GM23338 (cell line): ENCODE measurements at regions not wholly inside any gene's neighbourhood (a gene's known extent, or its start where the extent isn't known, plus 50 kb on each side); places are given as distances from the start of the nearest gene placed in this dataset.

ENCODE experiments used
- ATAC-seq: fragments of 200-7000 bp; cut with Tn5 transposase; 3 replicates; pipeline ENCODE4 v1.9.1; 2020
- DNase-seq: peaks from one replicate; pipeline ENCODE4 v3.0.0-alpha.2; 2015; ENCODE audit warnings: low spot score
- H2AFZ ChIP-seq: fragments of 200-600 bp; sonication (generic); 2 replicates; pipeline ENCODE4 v1.8.0; 2016; ENCODE audit warnings: antibody characterized with exemption, mild to moderate bottlenecking, moderate library complexity
- H3F3A ChIP-seq: fragments of 200-600 bp; sonication (generic); replicated peaks from 2 replicates; pipeline ENCODE4 v1.8.0; 2017; ENCODE audit warnings: antibody characterized with exemption, mixed run types, low read depth
- H3K27ac ChIP-seq: fragments of 200-600 bp; sonication (generic); 2 replicates; pipeline ENCODE4 v1.6.1; 2016; ENCODE audit warnings: low read depth
- H3K27me3 ChIP-seq: fragments of 200-600 bp; sonication (generic); 2 replicates; pipeline ENCODE4 v1.8.0; 2016; ENCODE audit warnings: mild to moderate bottlenecking, mixed run types, moderate library complexity; ENCODE audit not compliant: insufficient read depth
- H3K36me3 ChIP-seq: fragments of 200-600 bp; sonication (generic); 2 replicates; pipeline ENCODE4 v1.8.0; 2016; ENCODE audit warnings: mild to moderate bottlenecking; ENCODE audit not compliant: insufficient read depth
- H3K4me1 ChIP-seq: fragments of 200-600 bp; sonication (generic); 2 replicates; pipeline ENCODE4 v1.8.0; 2016; ENCODE audit warnings: mild to moderate bottlenecking, moderate library complexity; ENCODE audit not compliant: insufficient read depth
- H3K4me2 ChIP-seq: fragments of 200-600 bp; sonication (generic); 2 replicates; pipeline ENCODE4 v1.7.1; 2017; ENCODE audit warnings: mixed run types
- H3K4me3 ChIP-seq: fragments of 200-600 bp; sonication (generic); 2 replicates; pipeline ENCODE4 v1.6.1; 2016; ENCODE audit warnings: mixed run types
- H3K79me2 ChIP-seq: fragments of 200-600 bp; sonication (generic); replicated peaks from 2 replicates; pipeline ENCODE4 v1.8.0; 2017; ENCODE audit warnings: mild to moderate bottlenecking; ENCODE audit not compliant: insufficient read depth
- H3K9me2 ChIP-seq: fragments of 200-600 bp; sonication (generic); 2 replicates; pipeline ENCODE4 v1.8.0; 2017; ENCODE audit not compliant: insufficient read depth
- H4K20me1 ChIP-seq: fragments of 200-600 bp; sonication (generic); replicated peaks from 2 replicates; pipeline ENCODE4 v1.8.0; 2017; ENCODE audit warnings: mild to moderate bottlenecking; ENCODE audit not compliant: insufficient read depth
- H3K27ac Mint-ChIP-seq: 2 replicates; pipeline ENCODE4 v1.8.0; 2020; ENCODE audit warnings: inconsistent platforms, mild to moderate bottlenecking, moderate library complexity, mixed read lengths
- H3K27me3 Mint-ChIP-seq: 3 replicates; pipeline ENCODE4 v1.8.0; 2022; ENCODE audit warnings: low read depth, mild to moderate bottlenecking, moderate library complexity, mixed read lengths, inconsistent platforms; ENCODE audit not compliant: insufficient read depth, poor library complexity
- H3K36me3 Mint-ChIP-seq: 3 replicates; pipeline ENCODE4 v1.8.0; 2021; ENCODE audit warnings: low read depth, mild to moderate bottlenecking, inconsistent platforms, moderate library complexity, mixed read lengths
- H3K4me1 Mint-ChIP-seq: 3 replicates; pipeline ENCODE4 v1.8.0; 2020; ENCODE audit warnings: mild to moderate bottlenecking, inconsistent platforms, mixed read lengths
- H3K4me3 Mint-ChIP-seq: 3 replicates; pipeline ENCODE4 v1.8.0; 2021; ENCODE audit warnings: moderate library complexity, mild to moderate bottlenecking, inconsistent platforms, mixed read lengths
- H3K9me3 Mint-ChIP-seq: 3 replicates; pipeline ENCODE4 v1.8.0; 2020; ENCODE audit warnings: moderate library complexity, mild to moderate bottlenecking, inconsistent platforms, mixed read lengths
- CREB1 ChIP-seq: fragments of 250-450 bp; sonication (Bioruptor Pico); IDR thresholded peaks from 2 replicates; pipeline ENCODE4 v1.5.0; 2020; ENCODE audit warnings: low read depth, mild to moderate bottlenecking, moderate library complexity
- ETS1 ChIP-seq: IDR thresholded peaks from 2 replicates; pipeline ENCODE4 v1.6.1; 2016; ENCODE audit warnings: antibody characterized with exemption
- EZH2 ChIP-seq: fragments of 200-600 bp; sonication (generic); IDR thresholded peaks from one replicate; pipeline ENCODE4 v1.8.0; 2017; ENCODE audit warnings: antibody characterized with exemption, mild to moderate bottlenecking, low read depth; ENCODE audit not compliant: unreplicated experiment
- EZH2phosphoT487 ChIP-seq: fragments of 200-600 bp; sonication (generic); IDR thresholded peaks from one replicate; pipeline ENCODE4 v1.8.1; 2018; ENCODE audit warnings: antibody characterized with exemption; ENCODE audit not compliant: unreplicated experiment
- JUNB ChIP-seq: IDR thresholded peaks from one replicate; pipeline ENCODE4 v1.6.1; 2016; ENCODE audit warnings: antibody characterized with exemption; ENCODE audit not compliant: unreplicated experiment
- NANOG ChIP-seq: IDR thresholded peaks from 2 replicates; pipeline ENCODE4 v1.6.1; 2016; ENCODE audit warnings: antibody characterized with exemption, borderline replicate concordance
- REST ChIP-seq: IDR thresholded peaks from one replicate; pipeline ENCODE4 v1.6.1; 2018; ENCODE audit warnings: antibody characterized with exemption; ENCODE audit not compliant: unreplicated experiment
- STAT1 ChIP-seq: IDR thresholded peaks from one replicate; pipeline ENCODE4 v1.6.1; 2016; ENCODE audit warnings: antibody characterized with exemption; ENCODE audit not compliant: unreplicated experiment
- ZNF114 ChIP-seq: fragments of 250-450 bp; sonication (Bioruptor Pico); IDR thresholded peaks from 2 replicates; pipeline ENCODE4 v1.5.0; 2020; ENCODE audit warnings: mild to moderate bottlenecking, moderate library complexity

GRCh38 chr4:141534985-141535384, 101.4 kb upstream of the IL15 start:
- no peak for DNase-seq
- H3K27me3 ChIP-seq: no peaks in the 10 kb centered on the region
- H4K20me1 ChIP-seq: no peaks in the 10 kb centered on the region
- no peak overlapping the region for H3K4me3 ChIP-seq
- TF ChIP-seq EZH2 (no peak), ETS1 (no peak), JUNB (no peak), ZNF114 (CRISPR knock-in tag) (no peak), CREB1 (CRISPR knock-in tag) (no peak), NANOG (no peak), STAT1 (no peak), EZH2phosphoT487 (no peak), REST (no peak)
- no peak overlapping the region for H2AFZ ChIP-seq
- no peak for ATAC-seq
- no peaks in the 10 kb centered on the region for H3K4me1 ChIP-seq
- Mint-ChIP-seq H3K27ac (no peak overlapping the region), H3K4me3 (no peak overlapping the region), H3K27me3 (no peaks in the 10 kb centered on the region), H3K4me1 (no peaks in the 10 kb centered on the region), H3K9me3 (peaks cover 28% of the 10 kb centered on the region; the same call in 2 of the 3 replicates), H3K36me3 (no peaks in the 10 kb centered on the region; the same call in 2 of the 3 replicates)
- no peaks in the 10 kb centered on the region for H3F3A ChIP-seq
- H3K36me3 ChIP-seq: no peaks in the 10 kb centered on the region
- no peak overlapping the region for H3K27ac ChIP-seq
- H3K79me2 ChIP-seq: no peaks in the 10 kb centered on the region
- no peak overlapping the region for H3K4me2 ChIP-seq
- no peaks in the 10 kb centered on the region for H3K9me2 ChIP-seq

- H3K27ac Mint-ChIP-seq: no peak overlapping the region
- H3K36me3 ChIP-seq: no peaks in the 10 kb centered on the region
- ATAC-seq: no peak
- no peaks in the 10 kb centered on the region for H4K20me1 ChIP-seq
- no peaks in the 10 kb centered on the region for H3K4me1 Mint-ChIP-seq
- H3K27ac ChIP-seq: no peak overlapping the region
- H3K36me3 Mint-ChIP-seq: no peaks in the 10 kb centered on the region; the same call in 2 of the 3 replicates
- peaks cover 2% of the 10 kb centered on the region for H3K27me3 Mint-ChIP-seq
- H3K4me2 ChIP-seq: no peak overlapping the region
- no peaks in the 10 kb centered on the region for H3K27me3 ChIP-seq
- H3K4me1 ChIP-seq: no peaks in the 10 kb centered on the region
- H3K4me3 Mint-ChIP-seq: no peak overlapping the region
- peaks cover 24% of the 10 kb centered on the region; the same call in 2 of the 3 replicates for H3K9me3 Mint-ChIP-seq
- H3K79me2 ChIP-seq: no peaks in the 10 kb centered on the region
- TF ChIP-seq ZNF114 (CRISPR knock-in tag): no peak
- TF ChIP-seq JUNB: no peak
- TF ChIP-seq EZH2: no peak
- TF ChIP-seq REST: no peak
- no peak for TF ChIP-seq STAT1
- no peak for TF ChIP-seq ETS1
- DNase-seq: no peak
- H3F3A ChIP-seq: no peaks in the 10 kb centered on the region
- H2AFZ ChIP-seq: no peak overlapping the region
- no peaks in the 10 kb centered on the region for H3K9me2 ChIP-seq
- no peak overlapping the region for H3K4me3 ChIP-seq
These were observed 98.4 kb upstream of the IL15 start for GRCh38 chr4:141538001-141538400.
